ENCODE measurements at regions not wholly inside any gene's neighbourhood (a gene's known extent, or its start where the extent isn't known, plus 50 kb on each side); places are given as distances from the start of the nearest gene placed in this dataset.
A peak's percentile ranks its signal among the peaks of the same experiment; 100 is the strongest.
"Not testable (repeated sequence)": the region's sequence is repeated elsewhere in the genome, so short reads cannot be mapped to it uniquely, and the experiment has no call there.

- WGBS = 71% methylated on average over 10 of the region's 10 CpGs
- H2AK5ac ChIP-seq (ENCODE audit: low read length, severe bottlenecking); H3K14ac ChIP-seq (ENCODE audit: low read length in 2 of 2); H2BK5ac ChIP-seq (ENCODE audit: low read depth, low read length, poor library complexity, severe bottlenecking); H3K9ac ChIP-seq (ENCODE audit: low read length); H3K27me3 ChIP-seq (ENCODE audit: control insufficient read depth in 1 of 2, insufficient read depth in 1 of 2, low read length in 2 of 2); H4K8ac ChIP-seq (ENCODE audit: low read length); H3K36me3 ChIP-seq (ENCODE audit: control insufficient read depth in 1 of 2, insufficient read depth in 2 of 2, low read depth in 1 of 2, low read length in 2 of 2); H3K4me3 ChIP-seq (ENCODE audit: insufficient read depth in 1 of 2, low read depth in 1 of 2, low read length in 2 of 2); H3K23ac ChIP-seq (ENCODE audit: low read length in 2 of 2); H2AFZ ChIP-seq (ENCODE audit: low read depth, low read length); H3K79me1 ChIP-seq (replicated peaks; ENCODE audit: low read length, poor library complexity, severe bottlenecking); H3K9me3 ChIP-seq (ENCODE audit: control insufficient read depth, low read length); H3K4me2 ChIP-seq (ENCODE audit: low read length, poor library complexity, severe bottlenecking); H3K27ac ChIP-seq (ENCODE audit: low read length, poor library complexity, severe bottlenecking); H2BK120ac ChIP-seq (ENCODE audit: low read depth, low read length): not testable (repeated sequence)
- peak overlapping the region; percentile 85 for H4K91ac ChIP-seq (ENCODE audit: low read length)
- H3K4me1 ChIP-seq (ENCODE audit: control insufficient read depth, insufficient read depth, low read depth, low read length) = peaks cover 11% of the 10 kb centered on the region
- DNase-seq = peak; percentile 70
- peak overlapping the region in 1 of 2 experiments; percentile 47 for H3K4ac ChIP-seq (ENCODE audit: low read depth in 1 of 2, low read length in 2 of 2)
- peak overlapping the region; percentile 94 for H2BK15ac ChIP-seq (ENCODE audit: low read depth, poor library complexity, severe bottlenecking)
- H3K18ac ChIP-seq (ENCODE audit: low read depth in 1 of 2, low read length in 2 of 2) = peak overlapping the region in 1 of 2 experiments; percentile 94
- H2BK12ac ChIP-seq (ENCODE audit: low read length in 2 of 2) = peak overlapping the region; percentile 70 to 95
Measured at GRCh38 chr20:50448625-50449403, 61.4 kb upstream of the PTPN1 start.

- WGBS = 88% methylated on average over 8 of the region's 9 CpGs
- H3K4me1 ChIP-seq (ENCODE audit: control insufficient read depth, insufficient read depth, low read depth, low read length) = peaks cover 11% of the 10 kb centered on the region
- H3K9ac ChIP-seq (ENCODE audit: low read length) = peak overlapping the region; percentile 58
- peak overlapping the region; percentile 85 for H2BK15ac ChIP-seq (ENCODE audit: low read depth, poor library complexity, severe bottlenecking)
- H3K14ac ChIP-seq (ENCODE audit: low read length in 2 of 2) = no peak overlapping the region
- no peak overlapping the region for H2AFZ ChIP-seq (ENCODE audit: low read depth, low read length)
- H2AK5ac ChIP-seq (ENCODE audit: low read length, severe bottlenecking) = peak overlapping the region; percentile 87
- H3K4me2 ChIP-seq (ENCODE audit: low read length, poor library complexity, severe bottlenecking) = no peak overlapping the region
- no peaks in the 10 kb centered on the region for H3K27me3 ChIP-seq (ENCODE audit: control insufficient read depth in 1 of 2, insufficient read depth in 1 of 2, low read length in 2 of 2)
- peak overlapping the region; percentile 95 to 97 for H2BK12ac ChIP-seq (ENCODE audit: low read length in 2 of 2)
- peak overlapping the region; percentile 85 to 87 for H3K4ac ChIP-seq (ENCODE audit: low read depth in 1 of 2, low read length in 2 of 2)
- H3K9me3 ChIP-seq (ENCODE audit: control insufficient read depth, low read length) = no peaks in the 10 kb centered on the region
- peak overlapping the region; percentile 52 to 94 for H3K18ac ChIP-seq (ENCODE audit: low read depth in 1 of 2, low read length in 2 of 2)
- no peaks in the 10 kb centered on the region for H3K79me1 ChIP-seq (replicated peaks; ENCODE audit: low read length, poor library complexity, severe bottlenecking)
- no peak overlapping the region for H2BK5ac ChIP-seq (ENCODE audit: low read depth, low read length, poor library complexity, severe bottlenecking)
- H3K27ac ChIP-seq (ENCODE audit: low read length, poor library complexity, severe bottlenecking) = no peak overlapping the region
- H3K23ac ChIP-seq (ENCODE audit: low read length in 2 of 2) = no peak overlapping the region
- peak overlapping the region; percentile 82 for H2BK120ac ChIP-seq (ENCODE audit: low read depth, low read length)
- peak overlapping the region; percentile 85 for H4K91ac ChIP-seq (ENCODE audit: low read length)
- no peak overlapping the region for H3K4me3 ChIP-seq (ENCODE audit: insufficient read depth in 1 of 2, low read depth in 1 of 2, low read length in 2 of 2)
- H3K36me3 ChIP-seq (ENCODE audit: control insufficient read depth in 1 of 2, insufficient read depth in 2 of 2, low read depth in 1 of 2, low read length in 2 of 2) = no peaks in the 10 kb centered on the region
- no peak for DNase-seq
- H4K8ac ChIP-seq (ENCODE audit: low read length) = peak overlapping the region; percentile 81
Measured at GRCh38 chr20:50449738-50450492, 60.3 kb upstream of the PTPN1 start.

- Histone ChIP-seq H2AK5ac (ENCODE audit: low read length, severe bottlenecking) (no peak overlapping the region), H3K36me3 (ENCODE audit: control insufficient read depth in 1 of 2, insufficient read depth in 2 of 2, low read depth in 1 of 2, low read length in 2 of 2) (no peaks in the 10 kb centered on the region), H3K14ac (ENCODE audit: low read length in 2 of 2) (no peak overlapping the region), H2BK15ac (ENCODE audit: low read depth, poor library complexity, severe bottlenecking) (no peak overlapping the region), H3K4me2 (ENCODE audit: low read length, poor library complexity, severe bottlenecking) (no peak overlapping the region), H3K4ac (ENCODE audit: low read depth in 1 of 2, low read length in 2 of 2) (no peak overlapping the region), H3K4me3 (ENCODE audit: insufficient read depth in 1 of 2, low read depth in 1 of 2, low read length in 2 of 2) (no peak overlapping the region), H3K4me1 (ENCODE audit: control insufficient read depth, insufficient read depth, low read depth, low read length) (peaks cover 11% of the 10 kb centered on the region), H4K8ac (ENCODE audit: low read length) (no peak overlapping the region), H3K23ac (ENCODE audit: low read length in 2 of 2) (no peak overlapping the region), H2BK5ac (ENCODE audit: low read depth, low read length, poor library complexity, severe bottlenecking) (no peak overlapping the region), H4K91ac (ENCODE audit: low read length) (no peak overlapping the region), H3K27ac (ENCODE audit: low read length, poor library complexity, severe bottlenecking) (peak overlapping the region; percentile 19), H3K18ac (ENCODE audit: low read depth in 1 of 2, low read length in 2 of 2) (peak overlapping the region in 1 of 2 experiments; percentile 62), H2BK120ac (ENCODE audit: low read depth, low read length) (no peak overlapping the region), H3K27me3 (ENCODE audit: control insufficient read depth in 1 of 2, insufficient read depth in 1 of 2, low read length in 2 of 2) (no peaks in the 10 kb centered on the region), H2BK12ac (ENCODE audit: low read length in 2 of 2) (no peak overlapping the region), H3K9ac (ENCODE audit: low read length) (peak overlapping the region; percentile 58), H3K79me1 (replicated peaks; ENCODE audit: low read length, poor library complexity, severe bottlenecking) (no peaks in the 10 kb centered on the region), H3K9me3 (ENCODE audit: control insufficient read depth, low read length) (no peaks in the 10 kb centered on the region), H2AFZ (ENCODE audit: low read depth, low read length) (no peak overlapping the region)
- WGBS = 94% methylated on average over 1 of the region's 1 CpG
- no peak for DNase-seq
Measured at GRCh38 chr20:50450493-50450826, 59.7 kb upstream of the PTPN1 start.

Measured in mesenchymal stem cell (in vitro differentiated cells and primary cell).